D721Med (cell line): ENCODE measurements at regions not wholly inside any gene's neighbourhood (a gene's known extent, or its start where the extent isn't known, plus 50 kb on each side); places are given as distances from the start of the nearest gene placed in this dataset.

Experiments used
- DNase-seq: peaks from one replicate; pipeline ENCODE4 v3.0.0; 2011; ENCODE audit warnings: low spot score; ENCODE audit not compliant: insufficient read length
- FAIRE-seq: peaks from 2 replicates; lab custom pipeline; 2011; peaks lifted over from hg19 to GRCh38; lab: Jason Lieb, UNC
- CTCF ChIP-seq: IDR thresholded peaks from 2 replicates; pipeline ENCODE4 v1.5.1; 2012; ENCODE audit warnings: mild to moderate bottlenecking, control low read depth; ENCODE audit not compliant: insufficient read depth; ENCODE audit errors: missing control alignments

DNA sequence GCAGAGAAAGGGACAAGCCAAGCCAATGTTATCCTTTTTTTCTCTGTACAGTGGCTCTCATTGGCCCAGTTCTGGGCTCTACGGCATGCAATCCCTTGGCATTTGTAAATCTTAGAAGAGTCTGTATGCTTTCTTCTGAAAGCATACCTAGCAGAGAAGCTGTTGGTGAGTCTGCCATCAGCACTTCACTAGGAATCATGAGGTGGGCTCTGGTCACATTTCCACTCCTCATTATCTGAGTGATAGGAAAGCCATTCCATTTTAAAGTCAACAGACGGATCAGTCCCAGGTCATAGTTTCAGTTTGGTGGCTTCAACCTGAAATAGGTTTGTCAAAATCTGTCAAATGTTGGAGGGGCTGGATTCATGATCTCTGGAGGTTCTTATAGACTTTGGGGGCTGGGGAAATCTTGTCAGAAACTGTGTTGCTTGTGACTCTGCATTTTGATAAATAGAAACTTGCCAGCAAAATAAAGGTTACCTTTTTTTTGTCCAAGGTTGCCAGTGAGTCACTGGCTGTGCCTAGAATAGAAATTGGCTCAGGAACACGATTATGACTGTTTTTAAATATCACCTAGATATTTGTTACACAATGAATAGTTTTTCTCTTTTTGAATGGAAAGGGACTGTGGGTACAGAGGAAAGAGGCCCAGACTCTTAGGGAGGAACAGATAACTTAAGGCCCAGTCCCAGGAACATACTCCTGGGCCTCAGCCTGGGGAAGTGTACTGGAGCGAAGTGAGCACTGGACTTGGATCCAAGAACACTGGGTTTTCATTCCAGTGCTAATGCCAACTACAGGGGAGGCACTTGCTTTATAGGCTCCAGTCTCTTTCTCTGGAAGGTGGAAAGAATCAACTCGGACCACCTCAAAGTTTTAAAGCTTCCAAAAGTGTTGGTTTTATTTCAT lies 183.1 kb downstream of the NMUR2 start:
- no peak for FAIRE-seq
- DNase-seq = no peak
- no peak for TF ChIP-seq CTCF

DNA sequence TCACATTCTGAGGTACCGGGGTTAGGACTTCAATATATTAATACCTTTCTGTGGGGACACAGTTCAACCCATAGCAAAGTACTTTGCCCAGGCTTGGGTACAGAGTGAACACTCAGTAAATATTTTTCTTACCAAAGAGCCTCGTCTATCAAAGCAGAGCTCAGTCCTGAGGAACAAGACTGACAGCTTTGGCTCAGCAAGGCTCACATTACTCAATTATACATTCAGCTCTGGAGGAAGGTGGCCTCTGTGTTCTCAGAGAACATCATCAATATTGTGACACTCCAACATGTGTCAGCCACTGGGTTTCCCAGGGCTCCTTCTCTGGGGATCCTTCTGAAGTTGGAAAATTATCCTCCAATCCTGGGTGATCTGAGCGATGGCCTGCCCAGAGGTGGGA lies 186.4 kb downstream of the NMUR2 start:
- TF ChIP-seq CTCF = no peak
- DNase-seq (no peak), FAIRE-seq (no peak)

DNA sequence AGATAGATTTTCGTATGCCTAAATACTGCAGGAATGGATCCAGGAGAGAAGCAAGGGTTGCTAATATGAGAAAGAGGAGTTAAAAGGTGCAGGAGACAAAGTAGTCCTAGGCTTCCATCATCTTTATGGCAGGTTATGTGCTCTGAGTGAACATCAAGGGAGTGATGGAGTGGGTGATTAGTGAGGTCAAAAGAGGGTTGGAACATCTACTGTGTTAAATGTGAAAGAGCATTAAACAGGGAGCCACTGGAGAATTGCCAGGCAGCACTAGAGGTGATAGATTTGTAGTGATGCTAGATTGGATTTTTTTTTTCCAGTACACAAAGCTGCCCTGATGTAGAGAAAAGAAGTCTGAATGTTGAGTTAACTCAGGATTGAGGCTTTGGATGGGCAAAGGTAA lies 199.3 kb downstream of the NMUR2 start:
- no peak for TF ChIP-seq CTCF
- DNase-seq (no peak), FAIRE-seq (no peak)

DNA sequence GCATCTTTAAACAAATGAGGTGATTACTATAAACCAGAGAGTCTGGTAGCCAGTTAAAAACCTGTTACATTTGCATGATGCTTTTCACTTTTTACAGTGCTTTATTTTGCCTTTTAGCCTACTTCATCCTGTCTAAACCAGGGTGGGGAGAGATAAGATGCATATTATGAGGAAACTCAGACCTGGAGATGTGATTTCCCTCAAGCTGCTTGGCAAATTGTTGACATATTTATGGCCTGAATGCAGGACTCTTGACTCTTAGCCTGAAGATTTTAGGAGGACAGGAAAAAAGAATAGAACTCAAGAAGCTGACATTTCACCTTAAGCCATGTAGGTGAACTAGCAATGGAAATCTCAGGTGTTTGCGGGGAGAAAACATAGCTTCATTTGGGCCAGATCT lies 202.8 kb downstream of the NMUR2 start:
- TF ChIP-seq CTCF = no peak
- DNase-seq = no peak
- FAIRE-seq = no peak

DNA sequence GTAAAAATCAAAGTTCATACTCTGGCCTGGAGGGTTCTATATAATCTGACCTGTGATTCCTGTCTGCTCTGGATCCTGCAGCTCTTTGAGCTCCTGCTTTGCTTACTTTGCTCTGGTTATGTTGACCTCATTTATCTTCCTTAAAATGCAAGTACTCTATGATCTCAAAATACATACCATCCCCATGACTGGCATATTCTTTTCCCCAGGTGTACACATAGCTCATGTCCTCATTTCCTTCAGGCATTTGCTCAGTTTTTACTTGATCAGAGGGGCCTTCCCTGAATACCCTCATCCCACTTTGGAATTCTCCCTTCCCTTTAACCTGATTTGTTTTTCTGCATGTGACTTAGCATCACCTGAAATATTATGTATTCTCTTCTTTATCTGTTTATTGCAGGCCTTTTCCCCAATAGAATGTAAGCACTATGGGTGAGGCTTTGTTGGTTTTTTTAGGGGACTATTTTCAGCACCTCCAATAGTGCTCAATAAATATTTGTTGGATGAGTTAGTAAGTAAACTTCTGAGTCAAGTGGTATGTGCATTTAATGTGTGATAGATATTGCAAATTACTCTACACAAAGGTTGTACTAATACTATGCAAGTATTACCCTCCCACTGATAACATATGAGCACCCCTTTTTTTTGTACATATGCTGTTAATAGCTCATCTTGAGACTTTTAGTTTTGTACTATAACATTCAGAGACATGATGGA lies 211.5 kb downstream of the NMUR2 start:
- no peak for FAIRE-seq
- no peak for TF ChIP-seq CTCF
- DNase-seq = no peak

DNA sequence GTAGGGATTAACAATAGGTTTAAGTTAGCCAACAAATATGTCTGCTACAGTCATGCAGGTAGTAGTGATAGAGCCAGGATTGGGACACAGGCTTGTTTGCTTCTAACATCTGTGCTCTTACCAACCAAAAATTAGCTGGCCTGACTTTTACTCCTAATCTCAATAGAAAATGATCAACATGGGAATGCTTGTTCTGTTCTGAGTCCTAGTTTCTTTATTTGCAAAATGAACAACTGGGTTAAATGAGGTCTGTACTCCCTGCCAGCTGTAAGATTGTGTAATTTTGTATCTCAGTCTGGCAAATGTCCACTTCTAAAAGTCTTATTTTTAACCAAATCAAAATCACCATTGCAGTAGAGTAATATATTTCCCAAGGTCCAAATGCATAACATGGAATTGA lies 216.8 kb downstream of the NMUR2 start:
- FAIRE-seq (no peak), DNase-seq (no peak)
- TF ChIP-seq CTCF = no peak
